Loucy (cell line): ENCODE measurements at regions not wholly inside any gene's neighbourhood (a gene's known extent, or its start where the extent isn't known, plus 50 kb on each side); places are given as distances from the start of the nearest gene placed in this dataset.

Source experiments
- CTCF ChIP-seq: fragments of 200-600 bp; sonication (generic); conservative IDR thresholded peaks from 2 replicates; pipeline ENCODE4 v1.5.1; 2014; ENCODE audit warnings: mild to moderate bottlenecking, antibody characterized with exemption, low read length
- EZH2phosphoT487 ChIP-seq: fragments of 200-600 bp; IDR thresholded peaks from 2 replicates; pipeline ENCODE4 v1.6.1; 2018; ENCODE audit warnings: antibody characterized with exemption, mild to moderate bottlenecking, moderate library complexity, borderline replicate concordance

- TF ChIP-seq CTCF = no peak
- TF ChIP-seq EZH2phosphoT487 = no peak
Observed at GRCh38 chr2:22329211-22330154, 1055.5 kb upstream of the KLHL29 start.
